ENCODE measurements at regions not wholly inside any gene's neighbourhood (a gene's known extent, or its start where the extent isn't known, plus 50 kb on each side); places are given as distances from the start of the nearest gene placed in this dataset.

DNA sequence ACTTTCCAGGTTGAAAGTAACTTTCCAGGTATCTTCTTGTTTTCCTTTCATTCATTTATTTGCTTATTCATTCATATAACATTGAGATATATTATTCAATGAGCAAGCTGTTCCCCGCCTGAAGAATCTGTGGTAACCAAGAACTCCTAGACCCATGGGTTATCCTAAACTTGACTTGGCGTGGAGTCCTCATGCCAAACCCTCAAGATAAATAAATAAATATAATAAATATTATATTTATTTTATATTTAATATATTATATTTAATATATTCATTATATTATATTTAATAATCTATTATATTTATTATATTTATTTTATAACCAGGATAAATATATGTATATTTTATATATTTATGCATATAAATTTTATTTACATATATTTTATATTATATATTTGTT is 674.8 kb downstream of the SUCLG1 start:
- H3K4me3 ChIP-seq (ENCODE audit: low read length, poor library complexity, severe bottlenecking) = no peak overlapping the region
- H3K9ac ChIP-seq (ENCODE audit: low read depth, low read length, poor library complexity, severe bottlenecking) = no peak overlapping the region

DNA sequence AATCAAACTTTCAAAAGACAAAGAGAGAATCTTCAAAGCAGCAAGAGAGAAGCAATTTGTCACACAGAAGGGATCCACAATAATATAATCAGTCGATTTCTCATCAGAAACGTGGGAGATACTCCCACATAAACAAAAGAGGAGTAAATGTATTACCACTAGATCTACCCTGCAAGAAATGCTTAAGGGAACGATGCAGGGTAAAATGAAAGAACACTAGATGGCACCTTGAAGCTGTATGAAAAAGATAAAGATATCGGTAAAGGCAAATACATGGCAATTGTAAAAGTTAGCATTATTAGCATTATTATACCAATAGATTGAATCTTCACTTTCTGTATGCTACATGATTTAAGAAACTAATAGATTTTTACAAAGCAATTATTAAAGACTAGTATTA is 677.0 kb downstream of the SUCLG1 start:
- Histone ChIP-seq H3K36me3 (ENCODE audit: insufficient read depth, low read length) (no peaks in the 10 kb centered on the region), H3K9me2 (replicated peaks; ENCODE audit: low read depth, low read length) (no peaks in the 10 kb centered on the region), H3K79me2 (ENCODE audit: insufficient read depth, low read length) (no peaks in the 10 kb centered on the region), H3K4me2 (ENCODE audit: low read depth, low read length, poor library complexity, severe bottlenecking) (no peak overlapping the region), H3F3A (ENCODE audit: low read depth) (no peaks in the 10 kb centered on the region), H3K9me3 (ENCODE audit: insufficient read depth, low read depth, low read length) (no peaks in the 10 kb centered on the region), H3K4me1 (ENCODE audit: insufficient read depth, low read length, poor library complexity, severe bottlenecking) (no peaks in the 10 kb centered on the region), H4K20me1 (ENCODE audit: insufficient read depth, low read length, poor library complexity, severe bottlenecking) (no peaks in the 10 kb centered on the region), H3K4me3 (ENCODE audit: low read length, poor library complexity, severe bottlenecking) (no peak overlapping the region), H3K27me3 (ENCODE audit: insufficient read depth, low read length, poor library complexity, severe bottlenecking) (no peaks in the 10 kb centered on the region), H2AFZ (ENCODE audit: low read length) (no peak overlapping the region), H3K9ac (ENCODE audit: low read depth, low read length, poor library complexity, severe bottlenecking) (no peak overlapping the region)
- TF ChIP-seq, protein P1, sequence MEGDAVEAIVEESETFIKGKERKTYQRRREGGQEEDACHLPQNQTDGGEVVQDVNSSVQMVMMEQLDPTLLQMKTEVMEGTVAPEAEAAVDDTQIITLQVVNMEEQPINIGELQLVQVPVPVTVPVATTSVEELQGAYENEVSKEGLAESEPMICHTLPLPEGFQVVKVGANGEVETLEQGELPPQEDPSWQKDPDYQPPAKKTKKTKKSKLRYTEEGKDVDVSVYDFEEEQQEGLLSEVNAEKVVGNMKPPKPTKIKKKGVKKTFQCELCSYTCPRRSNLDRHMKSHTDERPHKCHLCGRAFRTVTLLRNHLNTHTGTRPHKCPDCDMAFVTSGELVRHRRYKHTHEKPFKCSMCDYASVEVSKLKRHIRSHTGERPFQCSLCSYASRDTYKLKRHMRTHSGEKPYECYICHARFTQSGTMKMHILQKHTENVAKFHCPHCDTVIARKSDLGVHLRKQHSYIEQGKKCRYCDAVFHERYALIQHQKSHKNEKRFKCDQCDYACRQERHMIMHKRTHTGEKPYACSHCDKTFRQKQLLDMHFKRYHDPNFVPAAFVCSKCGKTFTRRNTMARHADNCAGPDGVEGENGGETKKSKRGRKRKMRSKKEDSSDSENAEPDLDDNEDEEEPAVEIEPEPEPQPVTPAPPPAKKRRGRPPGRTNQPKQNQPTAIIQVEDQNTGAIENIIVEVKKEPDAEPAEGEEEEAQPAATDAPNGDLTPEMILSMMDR (conservative IDR thresholded peaks at IDR 0.05; ENCODE audit: low read length) = no peak
- no peak for TF ChIP-seq EZH2phosphoT487 (IDR thresholded peaks at IDR 0.05; ENCODE audit: borderline replicate concordance)

More for the DNA sequence above, 674.8 kb downstream of the SUCLG1 start:
- Histone ChIP-seq H3F3A (ENCODE audit: low read depth) (no peaks in the 10 kb centered on the region), H3K9me3 (ENCODE audit: insufficient read depth, low read depth, low read length) (no peaks in the 10 kb centered on the region), H2AFZ (ENCODE audit: low read length) (no peak overlapping the region), H3K36me3 (ENCODE audit: insufficient read depth, low read length) (no peaks in the 10 kb centered on the region), H4K20me1 (ENCODE audit: insufficient read depth, low read length, poor library complexity, severe bottlenecking) (no peaks in the 10 kb centered on the region), H3K79me2 (ENCODE audit: insufficient read depth, low read length) (no peaks in the 10 kb centered on the region), H3K4me2 (ENCODE audit: low read depth, low read length, poor library complexity, severe bottlenecking) (no peak overlapping the region), H3K27me3 (ENCODE audit: insufficient read depth, low read length, poor library complexity, severe bottlenecking) (no peaks in the 10 kb centered on the region), H3K9me2 (replicated peaks; ENCODE audit: low read depth, low read length) (no peaks in the 10 kb centered on the region), H3K4me1 (ENCODE audit: insufficient read depth, low read length, poor library complexity, severe bottlenecking) (no peaks in the 10 kb centered on the region)
- no peak for TF ChIP-seq EZH2phosphoT487 (IDR thresholded peaks at IDR 0.05; ENCODE audit: borderline replicate concordance)
- TF ChIP-seq, protein P1 (conservative IDR thresholded peaks at IDR 0.05; ENCODE audit: low read length) = no peak

DNA sequence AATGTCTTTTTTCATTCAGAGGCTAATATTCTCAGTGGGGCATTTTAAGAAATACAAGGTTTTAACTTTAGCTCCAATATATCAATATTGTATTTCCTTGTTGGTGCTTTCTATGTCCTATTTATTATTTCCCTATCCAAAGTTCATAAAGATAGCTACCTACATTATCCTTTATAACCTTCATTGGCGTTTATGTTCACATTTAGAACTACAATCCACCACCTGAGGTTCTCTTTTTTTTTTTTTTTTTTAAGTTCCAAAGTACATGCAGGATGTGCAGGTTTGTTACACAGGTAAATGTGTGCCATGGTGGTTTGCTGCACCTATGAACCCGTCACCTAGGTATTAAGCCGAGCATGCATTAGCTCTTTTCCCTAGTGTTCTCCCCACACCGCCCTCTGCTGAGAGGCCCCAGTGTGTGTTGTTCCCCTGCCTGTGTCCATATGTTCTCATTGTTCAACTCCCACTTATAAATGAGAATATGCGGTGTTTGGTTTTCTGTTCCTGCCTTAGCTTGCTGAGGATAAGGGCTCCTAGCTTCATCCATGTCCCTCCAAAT is 694.6 kb downstream of the SUCLG1 start:
- H2AFZ ChIP-seq (ENCODE audit: low read length) = no peak overlapping the region
- no peaks in the 10 kb centered on the region for H3K79me2 ChIP-seq (ENCODE audit: insufficient read depth, low read length)
- no peak overlapping the region for H3K4me2 ChIP-seq (ENCODE audit: low read depth, low read length, poor library complexity, severe bottlenecking)
- H3K9me2 ChIP-seq (replicated peaks; ENCODE audit: low read depth, low read length) = no peaks in the 10 kb centered on the region
- no peaks in the 10 kb centered on the region for H3F3A ChIP-seq (ENCODE audit: low read depth)
- H3K4me3 ChIP-seq (ENCODE audit: low read length, poor library complexity, severe bottlenecking) = no peak overlapping the region
- no peaks in the 10 kb centered on the region for H3K36me3 ChIP-seq (ENCODE audit: insufficient read depth, low read length)
- no peak overlapping the region for H3K9ac ChIP-seq (ENCODE audit: low read depth, low read length, poor library complexity, severe bottlenecking)
- H3K9me3 ChIP-seq (ENCODE audit: insufficient read depth, low read depth, low read length) = no peaks in the 10 kb centered on the region; the same call in 1 of the 2 replicates
- no peak for TF ChIP-seq EZH2phosphoT487 (IDR thresholded peaks at IDR 0.05; ENCODE audit: borderline replicate concordance)
- TF ChIP-seq, protein P1 (conservative IDR thresholded peaks at IDR 0.05; ENCODE audit: low read length) = no peak
- no peaks in the 10 kb centered on the region for H4K20me1 ChIP-seq (ENCODE audit: insufficient read depth, low read length, poor library complexity, severe bottlenecking)
- H3K27me3 ChIP-seq (ENCODE audit: insufficient read depth, low read length, poor library complexity, severe bottlenecking) = no peaks in the 10 kb centered on the region
- H3K4me1 ChIP-seq (ENCODE audit: insufficient read depth, low read length, poor library complexity, severe bottlenecking) = no peaks in the 10 kb centered on the region

Data from Loucy (cell line).